HG02840 (cell line): ENCODE measurements at regions not wholly inside any gene's neighbourhood (a gene's known extent, or its start where the extent isn't known, plus 50 kb on each side); places are given as distances from the start of the nearest gene placed in this dataset.

Experiments used
- ATAC-seq: cut with Tn5 transposase; IDR thresholded peaks from one replicate; pipeline ENCODE4 v1.9.1; 2021; ENCODE audit warnings: mild to moderate bottlenecking, moderate library complexity, moderate number of reproducible peaks; ENCODE audit not compliant: unreplicated experiment, low FRiP score

GRCh38 chr6:9437836-9438235, 977.0 kb downstream of the TFAP2A start:
- no peak for ATAC-seq

GRCh38 chr6:9435281-9435680, 979.6 kb downstream of the TFAP2A start:
- ATAC-seq = no peak

- ATAC-seq = no peak
Measured at GRCh38 chr6:9431945-9432344, 982.9 kb downstream of the TFAP2A start.

GRCh38 chr6:9428421-9429172, 986.3 kb downstream of the TFAP2A start:
- no peak for ATAC-seq

- no peak for ATAC-seq
Measured at GRCh38 chr6:9422138-9422537, 986.8 kb upstream of the SLC35B3 start.

- no peak for ATAC-seq
Measured at GRCh38 chr6:9420316-9421015, 985.1 kb upstream of the SLC35B3 start.

- ATAC-seq = no peak
Measured at GRCh38 chr6:9417400-9417799, 982.1 kb upstream of the SLC35B3 start.

GRCh38 chr6:9412951-9413559, 977.7 kb upstream of the SLC35B3 start:
- no peak for ATAC-seq

- no peak for ATAC-seq
Measured at GRCh38 chr6:9409126-9409525, 973.8 kb upstream of the SLC35B3 start.

- ATAC-seq = no peak
Measured at GRCh38 chr6:9408402-9409117, 973.2 kb upstream of the SLC35B3 start.

GRCh38 chr6:9405825-9406224, 970.5 kb upstream of the SLC35B3 start:
- no peak for ATAC-seq

- no peak for ATAC-seq
Measured at GRCh38 chr6:9405369-9405768, 970.0 kb upstream of the SLC35B3 start.

GRCh38 chr6:9404351-9405146, 969.2 kb upstream of the SLC35B3 start:
- no peak for ATAC-seq

- ATAC-seq = no peak
Measured at GRCh38 chr6:9403736-9404135, 968.4 kb upstream of the SLC35B3 start.

- ATAC-seq = no peak
Measured at GRCh38 chr6:9401960-9402359, 966.6 kb upstream of the SLC35B3 start.

- ATAC-seq = no peak
Measured at GRCh38 chr6:9399916-9400315, 964.6 kb upstream of the SLC35B3 start.

- ATAC-seq = no peak
Measured at GRCh38 chr6:9398767-9399373, 963.5 kb upstream of the SLC35B3 start.

GRCh38 chr6:9398071-9398766, 962.9 kb upstream of the SLC35B3 start:
- no peak for ATAC-seq

GRCh38 chr6:9388596-9388995, 953.3 kb upstream of the SLC35B3 start:
- no peak for ATAC-seq
